HCT116 (cell line): ENCODE measurements at regions not wholly inside any gene's neighbourhood (a gene's known extent, or its start where the extent isn't known, plus 50 kb on each side); places are given as distances from the start of the nearest gene placed in this dataset.

Experiments
- ATAC-seq: fragments of 200-7000 bp; cut with Tn5 transposase; 2 replicates; pipeline ENCODE4 v1.9.1; 2020; ENCODE audit warnings: mild to moderate bottlenecking, moderate library complexity
- BruUV-seq: library from RNA; stranded (reverse); fragments of 400-500 nt; replicated peaks from 2 replicates; lab custom pipeline; 2021; lab: Mats Ljungman, UMichigan
- CTCF ChIA-PET: fragments of 300-600 bp; sonication (Branson Sonifier 250); formaldehyde crosslinking; loops from one replicate; lab custom pipeline; 2021; ENCODE audit warnings: antibody characterized with exemption; lab: Charles Lee
- POLR2A ChIA-PET: fragments of 300-600, 350-600 bp; sonication (Branson Sonifier 250); formaldehyde crosslinking; loops from one replicate; lab custom pipeline; 2021; ENCODE audit warnings: antibody characterized with exemption; lab: Charles Lee
- RAD21 ChIA-PET, 2 experiments: fragments of 300-600 bp; sonication (Branson Sonifier 250); formaldehyde crosslinking; loops; one replicate each; lab custom pipeline; 2023; ENCODE audit warnings: low total read pairs in 2 of 2; ENCODE audit not compliant: uncharacterized antibody in 2 of 2, unreplicated experiment in 2 of 2, low non-redundant PET in 1 of 2; lab: Charles Lee
- DNase-seq: peaks from one replicate; pipeline ENCODE4 v3.0.0-alpha.2; 2010; ENCODE audit warnings: low read depth, low spot score
- H2AFZ ChIP-seq: fragments of 200-600 bp; shearing (Covaris generic), sonication (generic); 2 replicates; pipeline ENCODE4 v1.6.1; 2017; ENCODE audit warnings: low read depth, mixed run types, mixed read lengths, antibody characterized with exemption, low read length; ENCODE audit not compliant: poor library complexity, severe bottlenecking
- H3K27ac ChIP-seq: 2 replicates; pipeline ENCODE4 v1.5.1; 2012; ENCODE audit warnings: low read depth, low read length
- H3K27me3 ChIP-seq: fragments of 200-600 bp; sonication (generic); 2 replicates; pipeline ENCODE4 v1.6.1; 2016; ENCODE audit warnings: mixed run types, low read length, mixed read lengths; ENCODE audit not compliant: insufficient read depth
- H3K36me3 ChIP-seq, 2 experiments: fragments of 200-500 bp in 1 of 2; fragments of 200-600 bp in 1 of 2; sonication (Bioruptor generic) in 1 of 2; sonication (generic) in 1 of 2; 2 replicates each; pipeline versions ENCODE4 v1.5.1 to v1.6.1; 2014 to 2016; ENCODE audit warnings: low read length in 2 of 2, inconsistent platforms in 1 of 2, mixed read lengths in 1 of 2, mixed run types in 1 of 2; ENCODE audit not compliant: insufficient read depth in 2 of 2, control insufficient read depth in 1 of 2
- H3K4me1 ChIP-seq, 2 experiments: fragments of 200-600 bp in 1 of 2; sonication (generic) in 1 of 2; 2 replicates each; pipeline versions ENCODE4 v1.5.1 to v1.6.1; 2012 to 2017; ENCODE audit warnings: low read length in 2 of 2, inconsistent platforms in 1 of 2, mild to moderate bottlenecking in 1 of 2, mixed read lengths in 1 of 2, mixed run types in 1 of 2, moderate library complexity in 1 of 2; ENCODE audit not compliant: insufficient read depth in 2 of 2, control insufficient read depth in 1 of 2
- H3K4me2 ChIP-seq: fragments of 200-600 bp; sonication (generic); 2 replicates; pipeline ENCODE4 v1.6.1; 2017; ENCODE audit warnings: mixed run types, low read length, mixed read lengths
- H3K4me3 ChIP-seq, 2 experiments: fragments of 200-600 bp in 1 of 2; sonication (generic) in 1 of 2; replicated peaks in 1 of 2; 2 replicates each; pipeline ENCODE4 v1.5.1; 2011 to 2016; ENCODE audit warnings: low read length in 2 of 2, control low read depth in 1 of 2, low read depth in 1 of 2, mild to moderate bottlenecking in 1 of 2, mixed read lengths in 1 of 2, mixed run types in 1 of 2
- H3K79me2 ChIP-seq: fragments of 200-600 bp; sonication (generic); 2 replicates; pipeline ENCODE4 v1.6.1; 2017; ENCODE audit warnings: mild to moderate bottlenecking, mixed run types, low read length, moderate library complexity, mixed read lengths; ENCODE audit not compliant: insufficient read depth
- H3K9ac ChIP-seq: fragments of 200-600 bp; sonication (generic); 2 replicates; pipeline ENCODE4 v1.6.1; 2016; ENCODE audit warnings: low read length, mixed read lengths
- H3K9me2 ChIP-seq: fragments of 200-600 bp; sonication (generic), shearing (Covaris generic); 2 replicates; pipeline ENCODE4 v1.6.1; 2017; ENCODE audit warnings: mixed run types, mild to moderate bottlenecking, moderate library complexity; ENCODE audit not compliant: insufficient read depth
- H3K9me3 ChIP-seq, 2 experiments: fragments of 200-500 bp in 1 of 2; fragments of 200-600 bp in 1 of 2; sonication (Bioruptor generic) in 1 of 2; sonication (generic) in 1 of 2; 2 replicates each; pipeline ENCODE4 v1.6.1; 2014 to 2017; ENCODE audit warnings: low read length in 2 of 2, mixed read lengths in 2 of 2, inconsistent platforms in 1 of 2, low read depth in 1 of 2, mild to moderate bottlenecking in 1 of 2, mixed run types in 1 of 2, moderate library complexity in 1 of 2; ENCODE audit not compliant: control insufficient read depth in 1 of 2, insufficient read depth in 1 of 2
- H4K20me1 ChIP-seq: fragments of 200-600 bp; sonication (generic), shearing (Covaris generic); 2 replicates; pipeline ENCODE4 v1.6.1; 2017; ENCODE audit warnings: mixed run types, mild to moderate bottlenecking, moderate library complexity; ENCODE audit not compliant: insufficient read depth
- CBX3 ChIP-seq: IDR thresholded peaks from 2 replicates; pipeline ENCODE4 v1.6.1; 2012; ENCODE audit warnings: low read depth
- CEBPB ChIP-seq: IDR thresholded peaks from 2 replicates; pipeline ENCODE4 v1.6.1; 2012; ENCODE audit warnings: low read depth
- ELF1 ChIP-seq: IDR thresholded peaks from 2 replicates; pipeline ENCODE4 v1.6.1; 2012; ENCODE audit warnings: low read depth, borderline replicate concordance
- EZH2 ChIP-seq: fragments of 200-600 bp; sonication (generic); IDR thresholded peaks from 2 replicates; pipeline ENCODE4 v1.6.1; 2017; ENCODE audit warnings: antibody characterized with exemption, mixed run types
- EZH2phosphoT487 ChIP-seq: fragments of 200-600 bp; IDR thresholded peaks from 2 replicates; pipeline ENCODE4 v1.6.1; 2018; ENCODE audit warnings: antibody characterized with exemption, borderline replicate concordance
- FOSL1 ChIP-seq: IDR thresholded peaks from 2 replicates; pipeline ENCODE4 v1.6.1; 2012; ENCODE audit warnings: low read depth
- JUND ChIP-seq: IDR thresholded peaks from 2 replicates; pipeline ENCODE4 v1.6.1; 2012
- POLR2A ChIP-seq: IDR thresholded peaks from 2 replicates; pipeline ENCODE4 v1.7.0; 2011; ENCODE audit warnings: borderline replicate concordance; ENCODE audit not compliant: insufficient read depth, insufficient read length; ENCODE audit errors: extremely low read depth
- POLR2AphosphoS5 ChIP-seq: IDR thresholded peaks from 2 replicates; pipeline ENCODE4 v1.6.1; 2011; ENCODE audit warnings: mild to moderate bottlenecking, low read depth, low read length, moderate library complexity
- RAD21 ChIP-seq: IDR thresholded peaks from 2 replicates; pipeline ENCODE4 v1.6.1; 2012; ENCODE audit warnings: low read depth, mild to moderate bottlenecking
- SP1 ChIP-seq: IDR thresholded peaks from 2 replicates; pipeline ENCODE4 v1.6.1; 2012; ENCODE audit warnings: low read depth
- SRF ChIP-seq: IDR thresholded peaks from 2 replicates; pipeline ENCODE4 v1.6.1; 2012; ENCODE audit warnings: low read depth
- TCF7L2 ChIP-seq: IDR thresholded peaks from 2 replicates; pipeline ENCODE4 v1.7.0; 2011; ENCODE audit warnings: borderline replicate concordance, inconsistent platforms; ENCODE audit not compliant: insufficient read depth, insufficient read length; ENCODE audit errors: extremely low read depth
- YY1 ChIP-seq: IDR thresholded peaks from 2 replicates; pipeline ENCODE4 v1.6.1; 2011; ENCODE audit warnings: low read length, low read depth, moderate library complexity, mild to moderate bottlenecking; ENCODE audit not compliant: insufficient replicate concordance; ENCODE audit errors: extremely low read depth
- intact Hi-C: fragments of 100-400 bp; cut with micrococcal nuclease; formaldehyde crosslinking; loops from 2 replicates; pipeline ENCODE4 v1.10.0; 2022
- TF ChIP-seq, protein P1 (sequence below), 3 experiments: fragments of 200-600 bp in 1 of 3; sonication (generic) in 1 of 3; IDR thresholded peaks in 2 of 3; conservative IDR thresholded peaks in 1 of 3; 2 replicates each; pipeline ENCODE4 v1.5.1; 2012 to 2017; ENCODE audit warnings: low read depth in 2 of 3, low read length in 2 of 3, antibody characterized with exemption in 1 of 3, borderline replicate concordance in 1 of 3, control low read depth in 1 of 3, mild to moderate bottlenecking in 1 of 3, mixed read lengths in 1 of 3, mixed run types in 1 of 3, moderate library complexity in 1 of 3; ENCODE audit not compliant: insufficient read depth in 1 of 3
- TF ChIP-seq, protein P2 (sequence below): IDR thresholded peaks from 2 replicates; pipeline ENCODE4 v1.6.1; 2012; ENCODE audit warnings: low read depth
- TF ChIP-seq, protein P3 (sequence below): IDR thresholded peaks from 2 replicates; pipeline ENCODE4 v1.6.1; 2011; ENCODE audit warnings: mild to moderate bottlenecking, low read length, moderate library complexity; ENCODE audit not compliant: insufficient replicate concordance; ENCODE audit errors: extremely low read depth
- TF ChIP-seq, protein P4 (sequence below): IDR thresholded peaks from 2 replicates; pipeline ENCODE4 v1.6.1; 2012

DNA sequence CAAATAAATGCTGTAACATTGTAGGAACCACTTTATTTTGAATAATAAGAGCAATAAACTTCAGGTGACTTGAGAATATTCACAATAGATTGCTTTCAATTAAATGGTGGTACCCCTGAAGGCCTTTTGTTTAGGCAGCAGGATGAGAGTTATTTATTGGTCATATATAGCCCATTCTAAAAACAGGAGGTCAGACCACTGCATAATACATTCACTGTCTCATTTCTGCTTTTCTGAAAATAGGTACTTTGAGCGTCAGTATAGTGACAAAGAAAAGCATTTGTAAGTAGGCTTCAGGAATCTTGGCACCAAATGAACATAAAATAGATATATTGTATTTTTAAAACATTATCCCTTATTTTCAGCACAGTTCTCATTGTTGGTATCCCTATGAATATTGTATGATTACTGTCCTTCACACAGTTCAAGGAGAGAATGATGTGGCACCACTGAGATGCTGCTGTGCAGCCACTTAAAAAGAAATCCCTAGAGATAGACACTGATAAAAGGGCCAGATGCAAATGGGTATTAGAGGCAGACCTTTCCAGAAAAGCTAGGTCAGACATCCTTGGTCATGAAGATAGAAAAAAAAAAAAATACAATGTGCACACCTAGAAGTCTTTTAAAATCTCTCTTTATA is 381.8 kb upstream of the ST8SIA4 start:
- TF ChIP-seq YY1 (no peak), POLR2A (no peak), JUND (no peak), ELF1 (no peak), SP1 (no peak), CBX3 (no peak), CEBPB (no peak), SRF (no peak), EZH2phosphoT487 (no peak), FOSL1 (no peak), TCF7L2 (no peak), EZH2 (no peak), POLR2AphosphoS5 (no peak), RAD21 (no peak)
- TF ChIP-seq, protein P1, sequence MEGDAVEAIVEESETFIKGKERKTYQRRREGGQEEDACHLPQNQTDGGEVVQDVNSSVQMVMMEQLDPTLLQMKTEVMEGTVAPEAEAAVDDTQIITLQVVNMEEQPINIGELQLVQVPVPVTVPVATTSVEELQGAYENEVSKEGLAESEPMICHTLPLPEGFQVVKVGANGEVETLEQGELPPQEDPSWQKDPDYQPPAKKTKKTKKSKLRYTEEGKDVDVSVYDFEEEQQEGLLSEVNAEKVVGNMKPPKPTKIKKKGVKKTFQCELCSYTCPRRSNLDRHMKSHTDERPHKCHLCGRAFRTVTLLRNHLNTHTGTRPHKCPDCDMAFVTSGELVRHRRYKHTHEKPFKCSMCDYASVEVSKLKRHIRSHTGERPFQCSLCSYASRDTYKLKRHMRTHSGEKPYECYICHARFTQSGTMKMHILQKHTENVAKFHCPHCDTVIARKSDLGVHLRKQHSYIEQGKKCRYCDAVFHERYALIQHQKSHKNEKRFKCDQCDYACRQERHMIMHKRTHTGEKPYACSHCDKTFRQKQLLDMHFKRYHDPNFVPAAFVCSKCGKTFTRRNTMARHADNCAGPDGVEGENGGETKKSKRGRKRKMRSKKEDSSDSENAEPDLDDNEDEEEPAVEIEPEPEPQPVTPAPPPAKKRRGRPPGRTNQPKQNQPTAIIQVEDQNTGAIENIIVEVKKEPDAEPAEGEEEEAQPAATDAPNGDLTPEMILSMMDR (IDR thresholded peaks at IDR 0.05 in 2 of 3, conservative IDR thresholded peaks at IDR 0.05 in 1 of 3; ENCODE audit: borderline replicate concordance in 1 of 3, insufficient read depth in 1 of 3, low read depth in 2 of 3, low read length in 2 of 3) = no peak
- TF ChIP-seq, protein P2, sequence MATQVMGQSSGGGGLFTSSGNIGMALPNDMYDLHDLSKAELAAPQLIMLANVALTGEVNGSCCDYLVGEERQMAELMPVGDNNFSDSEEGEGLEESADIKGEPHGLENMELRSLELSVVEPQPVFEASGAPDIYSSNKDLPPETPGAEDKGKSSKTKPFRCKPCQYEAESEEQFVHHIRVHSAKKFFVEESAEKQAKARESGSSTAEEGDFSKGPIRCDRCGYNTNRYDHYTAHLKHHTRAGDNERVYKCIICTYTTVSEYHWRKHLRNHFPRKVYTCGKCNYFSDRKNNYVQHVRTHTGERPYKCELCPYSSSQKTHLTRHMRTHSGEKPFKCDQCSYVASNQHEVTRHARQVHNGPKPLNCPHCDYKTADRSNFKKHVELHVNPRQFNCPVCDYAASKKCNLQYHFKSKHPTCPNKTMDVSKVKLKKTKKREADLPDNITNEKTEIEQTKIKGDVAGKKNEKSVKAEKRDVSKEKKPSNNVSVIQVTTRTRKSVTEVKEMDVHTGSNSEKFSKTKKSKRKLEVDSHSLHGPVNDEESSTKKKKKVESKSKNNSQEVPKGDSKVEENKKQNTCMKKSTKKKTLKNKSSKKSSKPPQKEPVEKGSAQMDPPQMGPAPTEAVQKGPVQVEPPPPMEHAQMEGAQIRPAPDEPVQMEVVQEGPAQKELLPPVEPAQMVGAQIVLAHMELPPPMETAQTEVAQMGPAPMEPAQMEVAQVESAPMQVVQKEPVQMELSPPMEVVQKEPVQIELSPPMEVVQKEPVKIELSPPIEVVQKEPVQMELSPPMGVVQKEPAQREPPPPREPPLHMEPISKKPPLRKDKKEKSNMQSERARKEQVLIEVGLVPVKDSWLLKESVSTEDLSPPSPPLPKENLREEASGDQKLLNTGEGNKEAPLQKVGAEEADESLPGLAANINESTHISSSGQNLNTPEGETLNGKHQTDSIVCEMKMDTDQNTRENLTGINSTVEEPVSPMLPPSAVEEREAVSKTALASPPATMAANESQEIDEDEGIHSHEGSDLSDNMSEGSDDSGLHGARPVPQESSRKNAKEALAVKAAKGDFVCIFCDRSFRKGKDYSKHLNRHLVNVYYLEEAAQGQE = no peak
- TF ChIP-seq, protein P3, sequence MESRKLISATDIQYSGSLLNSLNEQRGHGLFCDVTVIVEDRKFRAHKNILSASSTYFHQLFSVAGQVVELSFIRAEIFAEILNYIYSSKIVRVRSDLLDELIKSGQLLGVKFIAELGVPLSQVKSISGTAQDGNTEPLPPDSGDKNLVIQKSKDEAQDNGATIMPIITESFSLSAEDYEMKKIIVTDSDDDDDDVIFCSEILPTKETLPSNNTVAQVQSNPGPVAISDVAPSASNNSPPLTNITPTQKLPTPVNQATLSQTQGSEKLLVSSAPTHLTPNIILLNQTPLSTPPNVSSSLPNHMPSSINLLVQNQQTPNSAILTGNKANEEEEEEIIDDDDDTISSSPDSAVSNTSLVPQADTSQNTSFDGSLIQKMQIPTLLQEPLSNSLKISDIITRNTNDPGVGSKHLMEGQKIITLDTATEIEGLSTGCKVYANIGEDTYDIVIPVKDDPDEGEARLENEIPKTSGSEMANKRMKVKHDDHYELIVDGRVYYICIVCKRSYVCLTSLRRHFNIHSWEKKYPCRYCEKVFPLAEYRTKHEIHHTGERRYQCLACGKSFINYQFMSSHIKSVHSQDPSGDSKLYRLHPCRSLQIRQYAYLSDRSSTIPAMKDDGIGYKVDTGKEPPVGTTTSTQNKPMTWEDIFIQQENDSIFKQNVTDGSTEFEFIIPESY = no peak
- TF ChIP-seq, protein P4, sequence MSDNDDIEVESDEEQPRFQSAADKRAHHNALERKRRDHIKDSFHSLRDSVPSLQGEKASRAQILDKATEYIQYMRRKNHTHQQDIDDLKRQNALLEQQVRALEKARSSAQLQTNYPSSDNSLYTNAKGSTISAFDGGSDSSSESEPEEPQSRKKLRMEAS = no peak
- TF ChIP-seq, all 23 proteins: peak for 0
- ChIA-PET POLR2A (no interaction called here), CTCF (no interaction called here), RAD21 (no interaction called here)
- H3K9me2 ChIP-seq = no peaks in the 10 kb centered on the region
- no peaks in the 10 kb centered on the region for H3K36me3 ChIP-seq
- H3K9ac ChIP-seq = no peak overlapping the region
- H2AFZ ChIP-seq = no peak overlapping the region
- H3K4me1 ChIP-seq = no peaks in the 10 kb centered on the region
- BruUV-seq = no TSS peak
- no peaks in the 10 kb centered on the region for H3K79me2 ChIP-seq
- no peaks in the 10 kb centered on the region for H3K9me3 ChIP-seq
- ATAC-seq (no peak), DNase-seq (no peak)
- no peaks in the 10 kb centered on the region for H3K27me3 ChIP-seq
- intact Hi-C loops = no loop called here
- no peaks in the 10 kb centered on the region for H4K20me1 ChIP-seq
- no peak overlapping the region for H3K27ac ChIP-seq
- H3K4me3 ChIP-seq = no peak overlapping the region
- H3K4me2 ChIP-seq = no peak overlapping the region
